ENCODE measurements at regions not wholly inside any gene's neighbourhood (a gene's known extent, or its start where the extent isn't known, plus 50 kb on each side); places are given as distances from the start of the nearest gene placed in this dataset.

- DNase-seq (ENCODE audit: low spot score in 2 of 2) (no peak), FAIRE-seq (no peak)
These were observed 125.9 kb upstream of the JAG1 start for GRCh38 chr20:10799735-10800134.

DNA sequence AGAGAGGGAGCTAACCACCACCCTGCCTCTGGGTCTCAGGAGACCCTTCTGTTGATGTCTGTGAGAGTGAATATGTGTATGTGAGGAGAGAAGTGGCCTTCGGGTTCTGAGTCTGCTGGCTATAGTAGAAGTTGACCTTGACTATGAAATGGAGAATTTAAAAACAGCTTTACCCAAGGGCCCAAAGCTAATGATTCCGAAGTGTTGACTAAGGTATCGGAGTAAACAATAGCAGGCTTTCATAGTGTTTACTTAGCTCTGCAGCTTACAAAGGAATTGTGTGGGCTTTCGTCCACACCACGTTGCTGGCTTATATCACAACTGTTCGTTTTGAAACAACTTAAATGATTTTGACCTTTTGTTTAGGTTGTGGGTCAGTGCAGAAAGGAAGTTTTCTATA lies 126.5 kb upstream of the JAG1 start:
- DNase-seq (ENCODE audit: low spot score in 2 of 2) (no peak), FAIRE-seq (no peak)

DNA sequence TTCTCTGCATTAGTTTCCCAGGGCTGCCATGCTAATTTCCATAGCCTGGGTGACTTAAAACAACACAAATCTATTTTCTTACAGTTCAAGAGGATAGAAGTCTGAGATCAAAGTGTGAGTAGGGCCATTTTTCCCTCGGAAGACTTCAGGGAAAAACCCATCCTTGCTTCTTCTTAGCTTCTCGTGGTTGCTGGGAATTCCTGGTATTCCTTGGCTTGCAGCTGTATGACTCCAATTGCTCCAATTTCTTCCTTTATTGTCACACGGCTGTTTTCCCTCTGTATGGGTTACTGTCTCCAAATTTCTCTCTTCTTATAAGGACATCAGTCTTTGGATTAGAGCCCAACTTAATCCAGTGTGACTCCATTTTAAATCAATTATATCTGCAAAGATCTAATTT lies 128.4 kb upstream of the JAG1 start:
- DNase-seq (ENCODE audit: low spot score in 2 of 2): no peak
- no peak for FAIRE-seq

GRCh38 chr20:10805764-10806163 lies 132.0 kb upstream of the JAG1 start:
- no peak for FAIRE-seq
- DNase-seq (ENCODE audit: low spot score in 2 of 2): no peak

DNA sequence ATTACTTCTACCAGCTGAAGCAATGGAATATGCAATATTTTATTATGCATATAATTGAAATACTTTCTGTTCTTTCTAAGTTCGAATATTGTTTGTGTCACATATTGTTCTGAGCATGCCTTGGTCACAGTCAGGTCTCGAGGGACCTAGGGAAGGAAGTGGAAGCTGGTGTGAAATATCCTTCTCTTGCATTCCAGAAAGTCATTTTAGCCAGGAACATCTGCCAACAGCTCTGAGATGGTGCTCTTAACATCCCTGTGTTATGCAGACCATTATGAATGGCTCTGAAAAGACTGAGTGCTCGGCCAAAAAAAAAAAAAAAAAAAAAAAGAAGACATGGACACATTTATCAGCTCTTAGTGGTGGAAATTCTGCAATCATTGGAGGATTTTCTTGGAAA lies 132.7 kb upstream of the JAG1 start:
- FAIRE-seq: no peak
- no peak for DNase-seq (ENCODE audit: low spot score in 2 of 2)

DNA sequence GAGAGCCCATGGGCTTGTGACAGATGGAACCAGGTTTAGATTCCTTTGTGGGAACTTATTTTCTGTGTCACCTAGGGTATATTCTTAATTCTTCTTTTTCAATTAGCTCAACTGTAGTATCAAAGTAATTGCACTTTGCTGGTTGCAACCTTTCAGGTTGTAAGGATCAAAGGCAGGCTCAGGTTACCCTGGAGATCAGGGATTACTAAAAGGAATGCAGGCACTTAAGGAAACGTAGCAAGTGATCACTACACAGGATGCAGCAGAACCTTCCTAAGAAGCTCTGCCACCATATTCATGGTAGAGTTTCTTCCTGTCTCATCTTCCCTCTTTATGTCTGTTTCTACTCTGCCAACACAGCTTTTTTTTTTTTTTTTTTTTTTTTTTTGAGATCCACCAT lies 133.2 kb upstream of the JAG1 start:
- DNase-seq (ENCODE audit: low spot score in 2 of 2): no peak
- FAIRE-seq: no peak

- FAIRE-seq: no peak
- DNase-seq (ENCODE audit: low spot score in 2 of 2): no peak
These were observed 139.0 kb upstream of the JAG1 start for GRCh38 chr20:10812759-10813327.

GRCh38 chr20:10823585-10823984 lies 149.8 kb upstream of the JAG1 start:
- no peak for DNase-seq (ENCODE audit: low spot score in 2 of 2)
- no peak for FAIRE-seq

- FAIRE-seq (no peak), DNase-seq (ENCODE audit: low spot score in 2 of 2) (no peak)
These were observed 151.1 kb upstream of the JAG1 start for GRCh38 chr20:10824750-10825500.

- no peak for DNase-seq (ENCODE audit: low spot score in 2 of 2)
- FAIRE-seq: no peak
These were observed 152.3 kb upstream of the JAG1 start for GRCh38 chr20:10826111-10826510.

GRCh38 chr20:10828180-10828579 lies 154.4 kb upstream of the JAG1 start:
- DNase-seq (ENCODE audit: low spot score in 2 of 2) (no peak), FAIRE-seq (no peak)

DNA sequence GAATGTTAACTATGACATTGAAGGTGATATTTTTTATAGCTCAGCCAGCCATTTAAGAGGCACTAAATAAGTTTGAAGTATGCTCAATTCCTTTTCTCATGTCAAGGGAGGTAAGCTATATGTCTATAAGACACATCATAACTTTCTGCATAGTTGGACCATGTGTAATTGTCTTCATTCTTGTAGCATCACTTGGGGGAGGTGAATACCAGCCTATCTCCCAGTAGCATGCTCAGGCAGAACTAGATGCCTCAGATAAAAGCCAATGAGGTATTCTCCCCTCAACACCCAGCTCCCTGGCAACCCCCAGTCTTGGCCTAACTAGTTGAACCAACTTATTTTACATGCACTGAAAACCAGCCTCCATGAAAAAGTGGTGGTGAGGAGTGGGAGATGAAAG lies 158.3 kb upstream of the JAG1 start:
- FAIRE-seq: no peak
- DNase-seq (ENCODE audit: low spot score in 2 of 2): no peak

DNA sequence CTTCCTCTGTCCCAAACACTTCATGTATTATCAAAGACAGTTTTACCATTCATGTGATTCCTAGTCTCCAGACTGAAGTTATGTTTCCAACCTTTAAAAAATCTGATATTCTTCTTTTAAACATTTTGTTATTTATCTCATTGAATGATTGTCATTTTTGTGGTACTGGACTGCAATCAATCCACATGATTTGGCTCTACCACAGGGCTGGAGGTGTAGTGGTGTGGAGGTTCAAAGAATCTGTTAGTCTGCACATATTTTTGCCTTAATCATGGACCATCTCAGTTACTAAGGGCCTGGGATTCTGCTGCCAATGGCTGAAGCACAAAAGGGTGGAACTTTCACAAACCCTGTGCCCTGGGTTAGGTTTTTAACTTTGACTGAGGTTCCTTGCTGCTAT lies 164.1 kb upstream of the JAG1 start:
- no peak for DNase-seq (ENCODE audit: low spot score in 2 of 2)
- no peak for FAIRE-seq

DNA sequence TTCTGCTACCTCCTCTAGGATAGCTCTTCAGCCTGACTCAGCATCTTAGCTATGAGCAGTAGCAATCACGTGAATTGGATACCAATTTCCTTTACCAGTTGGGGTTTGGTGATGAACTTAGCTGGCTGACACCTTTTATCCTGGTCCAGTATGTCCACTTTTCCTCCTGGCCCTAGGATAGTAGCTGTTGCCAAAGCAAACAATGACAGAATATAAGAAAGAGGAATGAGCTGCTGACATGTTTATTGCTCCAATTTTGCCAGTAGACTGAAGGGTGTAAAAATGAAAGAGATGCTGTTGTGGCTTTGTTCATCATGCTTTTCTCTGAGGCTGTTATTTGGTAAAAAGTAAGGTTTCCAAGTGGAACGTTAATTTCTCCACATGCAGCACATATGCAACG lies 168.3 kb upstream of the JAG1 start:
- no peak for DNase-seq (ENCODE audit: low spot score in 2 of 2)
- no peak for FAIRE-seq

GRCh38 chr20:10843146-10843711 lies 169.4 kb upstream of the JAG1 start:
- FAIRE-seq (no peak), DNase-seq (ENCODE audit: low spot score in 2 of 2) (no peak)

GRCh38 chr20:10846766-10847165 lies 173.0 kb upstream of the JAG1 start:
- DNase-seq (ENCODE audit: low spot score in 2 of 2) (no peak), FAIRE-seq (no peak)

DNA sequence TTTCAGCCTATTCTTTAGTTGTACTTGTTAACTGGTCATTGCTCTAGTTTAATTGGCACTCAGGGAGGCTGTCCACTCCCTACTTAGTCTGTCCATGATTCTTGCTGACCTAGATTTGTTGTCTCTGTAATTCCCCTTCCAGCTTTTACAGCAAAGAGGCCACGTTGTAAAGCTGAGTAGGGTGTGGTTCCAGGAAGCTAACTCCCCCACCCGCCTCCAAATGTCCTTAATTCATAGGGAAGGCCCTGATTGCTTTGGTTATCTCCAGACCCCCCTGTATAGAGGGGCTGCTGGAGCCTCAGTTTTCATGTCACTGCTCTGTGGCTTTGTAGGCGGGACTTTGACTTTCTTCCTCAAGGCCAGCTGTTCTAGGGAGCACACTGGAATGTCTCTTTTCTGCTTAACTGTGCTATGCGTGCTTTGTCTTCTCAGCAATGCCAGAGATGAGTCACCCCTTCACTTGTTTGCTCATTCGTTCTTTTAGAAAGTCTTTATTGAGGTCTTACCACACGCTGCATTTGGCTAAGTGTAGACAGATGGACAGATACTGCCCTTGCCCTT lies 175.1 kb upstream of the JAG1 start:
- DNase-seq (ENCODE audit: low spot score in 2 of 2) (no peak), FAIRE-seq (no peak)

- DNase-seq (ENCODE audit: low spot score in 2 of 2) (no peak), FAIRE-seq (no peak)
These were observed 179.4 kb upstream of the JAG1 start for GRCh38 chr20:10853176-10853575.

- FAIRE-seq (no peak), DNase-seq (ENCODE audit: low spot score in 2 of 2) (no peak)
These were observed 179.9 kb upstream of the JAG1 start for GRCh38 chr20:10853731-10854130.

DNA sequence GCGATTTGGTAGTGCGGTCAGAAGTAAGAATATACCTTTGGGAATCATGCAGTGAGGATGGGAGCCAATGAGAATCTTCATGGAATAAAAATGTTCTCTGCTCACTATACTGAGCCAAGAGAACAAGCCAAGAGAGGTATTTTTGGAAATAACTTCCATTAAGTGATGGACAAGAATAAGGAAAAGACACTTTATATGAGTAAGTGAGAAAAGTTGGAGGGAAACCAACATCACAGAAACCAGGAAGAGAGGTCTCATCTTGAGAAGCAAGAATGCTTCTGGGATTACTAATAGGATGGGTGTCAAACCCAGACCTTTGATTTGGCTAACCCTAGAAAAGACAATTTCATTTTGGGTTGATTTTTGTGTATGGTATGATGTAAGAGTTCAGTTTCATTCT lies 181.2 kb upstream of the JAG1 start:
- DNase-seq (ENCODE audit: low spot score in 2 of 2) (no peak), FAIRE-seq (no peak)

GRCh38 chr20:10855778-10856177 lies 182.0 kb upstream of the JAG1 start:
- FAIRE-seq (no peak), DNase-seq (ENCODE audit: low spot score in 2 of 2) (no peak)

Measured in frontal cortex (tissue), 3 donors.